ENCODE measurements at regions not wholly inside any gene's neighbourhood (a gene's known extent, or its start where the extent isn't known, plus 50 kb on each side); places are given as distances from the start of the nearest gene placed in this dataset.

- H3K4me1 Mint-ChIP-seq (ENCODE audit: low read depth), result no peaks in the 10 kb centered on the region
- no peak for DNase-seq
- no peaks in the 10 kb centered on the region for H3K27me3 Mint-ChIP-seq
- no peaks in the 10 kb centered on the region for H3K36me3 Mint-ChIP-seq (ENCODE audit: low read depth)
- H3K9me3 Mint-ChIP-seq, result no peaks in the 10 kb centered on the region
- no peak overlapping the region for H3K27ac Mint-ChIP-seq
- H3K4me3 Mint-ChIP-seq, result no peak overlapping the region
Measured at GRCh38 chr3:104547031-104547430, 819.7 kb upstream of the ALCAM start.

GRCh38 chr3:104548401-104548800 is 818.3 kb upstream of the ALCAM start:
- no peak overlapping the region for H3K4me3 Mint-ChIP-seq
- H3K36me3 Mint-ChIP-seq (ENCODE audit: low read depth), result no peaks in the 10 kb centered on the region
- H3K27me3 Mint-ChIP-seq, result no peaks in the 10 kb centered on the region
- no peaks in the 10 kb centered on the region for H3K9me3 Mint-ChIP-seq
- no peaks in the 10 kb centered on the region for H3K4me1 Mint-ChIP-seq (ENCODE audit: low read depth)
- no peak for DNase-seq
- H3K27ac Mint-ChIP-seq, result no peak overlapping the region

- H3K4me1 Mint-ChIP-seq (ENCODE audit: low read depth), result no peaks in the 10 kb centered on the region
- H3K36me3 Mint-ChIP-seq (ENCODE audit: low read depth), result no peaks in the 10 kb centered on the region
- H3K27me3 Mint-ChIP-seq, result no peaks in the 10 kb centered on the region
- H3K4me3 Mint-ChIP-seq, result no peak overlapping the region
- H3K9me3 Mint-ChIP-seq, result no peaks in the 10 kb centered on the region
- H3K27ac Mint-ChIP-seq, result no peak overlapping the region
- DNase-seq, result no peak
Measured at GRCh38 chr3:104549099-104549714, 817.5 kb upstream of the ALCAM start.

- Mint-ChIP-seq H3K36me3 (ENCODE audit: low read depth) (no peaks in the 10 kb centered on the region), H3K27ac (no peak overlapping the region), H3K27me3 (peaks cover 3% of the 10 kb centered on the region), H3K9me3 (no peaks in the 10 kb centered on the region), H3K4me1 (ENCODE audit: low read depth) (no peaks in the 10 kb centered on the region), H3K4me3 (no peak overlapping the region)
- no peak for DNase-seq
Measured at GRCh38 chr3:104553121-104553520, 813.6 kb upstream of the ALCAM start.

GRCh38 chr3:104554425-104554824 is 812.3 kb upstream of the ALCAM start:
- H3K36me3 Mint-ChIP-seq (ENCODE audit: low read depth), result no peaks in the 10 kb centered on the region
- no peak overlapping the region for H3K4me3 Mint-ChIP-seq
- no peak overlapping the region for H3K27ac Mint-ChIP-seq
- H3K27me3 Mint-ChIP-seq, result peaks cover 6% of the 10 kb centered on the region
- H3K4me1 Mint-ChIP-seq (ENCODE audit: low read depth), result no peaks in the 10 kb centered on the region
- DNase-seq, result no peak
- no peaks in the 10 kb centered on the region for H3K9me3 Mint-ChIP-seq

- H3K4me3 Mint-ChIP-seq, result no peak overlapping the region
- no peaks in the 10 kb centered on the region for H3K36me3 Mint-ChIP-seq (ENCODE audit: low read depth)
- H3K27ac Mint-ChIP-seq, result no peak overlapping the region
- H3K4me1 Mint-ChIP-seq (ENCODE audit: low read depth), result no peaks in the 10 kb centered on the region
- H3K27me3 Mint-ChIP-seq, result peaks cover 6% of the 10 kb centered on the region
- H3K9me3 Mint-ChIP-seq, result no peaks in the 10 kb centered on the region
- no peak for DNase-seq
Measured at GRCh38 chr3:104555728-104556127, 811.0 kb upstream of the ALCAM start.

- Mint-ChIP-seq H3K27me3 (peaks cover 6% of the 10 kb centered on the region), H3K9me3 (no peaks in the 10 kb centered on the region), H3K27ac (no peak overlapping the region), H3K4me3 (no peak overlapping the region), H3K4me1 (ENCODE audit: low read depth) (no peaks in the 10 kb centered on the region), H3K36me3 (ENCODE audit: low read depth) (no peaks in the 10 kb centered on the region)
- DNase-seq, result no peak
Measured at GRCh38 chr3:104556372-104557078, 810.2 kb upstream of the ALCAM start.

GRCh38 chr3:104561324-104561723 is 805.4 kb upstream of the ALCAM start:
- no peaks in the 10 kb centered on the region for H3K36me3 Mint-ChIP-seq (ENCODE audit: low read depth)
- H3K4me3 Mint-ChIP-seq, result no peak overlapping the region
- peaks cover 13% of the 10 kb centered on the region for H3K27me3 Mint-ChIP-seq
- H3K9me3 Mint-ChIP-seq, result no peaks in the 10 kb centered on the region
- no peak overlapping the region for H3K27ac Mint-ChIP-seq
- no peak for DNase-seq
- H3K4me1 Mint-ChIP-seq (ENCODE audit: low read depth), result no peaks in the 10 kb centered on the region

GRCh38 chr3:104564045-104564643 is 802.6 kb upstream of the ALCAM start:
- no peaks in the 10 kb centered on the region for H3K36me3 Mint-ChIP-seq (ENCODE audit: low read depth)
- no peak overlapping the region for H3K4me3 Mint-ChIP-seq
- no peak overlapping the region for H3K27ac Mint-ChIP-seq
- DNase-seq, result peak; percentile 46
- H3K4me1 Mint-ChIP-seq (ENCODE audit: low read depth), result no peaks in the 10 kb centered on the region
- H3K9me3 Mint-ChIP-seq, result no peaks in the 10 kb centered on the region
- H3K27me3 Mint-ChIP-seq, result peaks cover 7% of the 10 kb centered on the region

GRCh38 chr3:104566054-104566453 is 800.7 kb upstream of the ALCAM start:
- Mint-ChIP-seq H3K27me3 (peaks cover 7% of the 10 kb centered on the region), H3K36me3 (ENCODE audit: low read depth) (no peaks in the 10 kb centered on the region), H3K27ac (no peak overlapping the region), H3K4me1 (ENCODE audit: low read depth) (no peaks in the 10 kb centered on the region), H3K9me3 (no peaks in the 10 kb centered on the region), H3K4me3 (no peak overlapping the region)
- no peak for DNase-seq

- H3K36me3 Mint-ChIP-seq (ENCODE audit: low read depth), result no peaks in the 10 kb centered on the region
- peaks cover 4% of the 10 kb centered on the region for H3K27me3 Mint-ChIP-seq
- no peak overlapping the region for H3K27ac Mint-ChIP-seq
- H3K9me3 Mint-ChIP-seq, result peaks cover 26% of the 10 kb centered on the region
- DNase-seq, result no peak
- no peak overlapping the region for H3K4me3 Mint-ChIP-seq
- H3K4me1 Mint-ChIP-seq (ENCODE audit: low read depth), result no peaks in the 10 kb centered on the region
Measured at GRCh38 chr3:104575634-104576033, 791.1 kb upstream of the ALCAM start.

GRCh38 chr3:104578558-104578957 is 788.2 kb upstream of the ALCAM start:
- no peak overlapping the region for H3K4me3 Mint-ChIP-seq
- H3K27me3 Mint-ChIP-seq, result peaks cover 13% of the 10 kb centered on the region
- H3K4me1 Mint-ChIP-seq (ENCODE audit: low read depth), result no peaks in the 10 kb centered on the region
- peaks cover 26% of the 10 kb centered on the region for H3K9me3 Mint-ChIP-seq
- no peaks in the 10 kb centered on the region for H3K36me3 Mint-ChIP-seq (ENCODE audit: low read depth)
- DNase-seq, result no peak
- H3K27ac Mint-ChIP-seq, result no peak overlapping the region

GRCh38 chr3:104582092-104582491 is 784.6 kb upstream of the ALCAM start:
- no peak overlapping the region for H3K4me3 Mint-ChIP-seq
- H3K9me3 Mint-ChIP-seq, result peaks cover 15% of the 10 kb centered on the region
- peaks cover 14% of the 10 kb centered on the region for H3K27me3 Mint-ChIP-seq
- H3K36me3 Mint-ChIP-seq (ENCODE audit: low read depth), result no peaks in the 10 kb centered on the region
- H3K4me1 Mint-ChIP-seq (ENCODE audit: low read depth), result no peaks in the 10 kb centered on the region
- no peak for DNase-seq
- no peak overlapping the region for H3K27ac Mint-ChIP-seq

- H3K36me3 Mint-ChIP-seq (ENCODE audit: low read depth), result no peaks in the 10 kb centered on the region
- no peak for DNase-seq
- no peak overlapping the region for H3K4me3 Mint-ChIP-seq
- H3K27ac Mint-ChIP-seq, result no peak overlapping the region
- no peaks in the 10 kb centered on the region for H3K4me1 Mint-ChIP-seq (ENCODE audit: low read depth)
- H3K27me3 Mint-ChIP-seq, result peaks cover 14% of the 10 kb centered on the region
- H3K9me3 Mint-ChIP-seq, result no peaks in the 10 kb centered on the region
Measured at GRCh38 chr3:104584682-104585081, 782.0 kb upstream of the ALCAM start.

- no peak for DNase-seq
- Mint-ChIP-seq H3K27ac (no peak overlapping the region), H3K4me3 (no peak overlapping the region), H3K36me3 (ENCODE audit: low read depth) (no peaks in the 10 kb centered on the region), H3K9me3 (no peaks in the 10 kb centered on the region), H3K27me3 (peaks cover 9% of the 10 kb centered on the region), H3K4me1 (ENCODE audit: low read depth) (no peaks in the 10 kb centered on the region)
Measured at GRCh38 chr3:104586344-104586743, 780.4 kb upstream of the ALCAM start.

All from activated T-cell treated with anti-CD3 and anti-CD28 coated beads, Interleukin-2, amount 50 U/mL, for 24 hours (primary cell).